ENCODE measurements at regions not wholly inside any gene's neighbourhood (a gene's known extent, or its start where the extent isn't known, plus 50 kb on each side); places are given as distances from the start of the nearest gene placed in this dataset.

DNA sequence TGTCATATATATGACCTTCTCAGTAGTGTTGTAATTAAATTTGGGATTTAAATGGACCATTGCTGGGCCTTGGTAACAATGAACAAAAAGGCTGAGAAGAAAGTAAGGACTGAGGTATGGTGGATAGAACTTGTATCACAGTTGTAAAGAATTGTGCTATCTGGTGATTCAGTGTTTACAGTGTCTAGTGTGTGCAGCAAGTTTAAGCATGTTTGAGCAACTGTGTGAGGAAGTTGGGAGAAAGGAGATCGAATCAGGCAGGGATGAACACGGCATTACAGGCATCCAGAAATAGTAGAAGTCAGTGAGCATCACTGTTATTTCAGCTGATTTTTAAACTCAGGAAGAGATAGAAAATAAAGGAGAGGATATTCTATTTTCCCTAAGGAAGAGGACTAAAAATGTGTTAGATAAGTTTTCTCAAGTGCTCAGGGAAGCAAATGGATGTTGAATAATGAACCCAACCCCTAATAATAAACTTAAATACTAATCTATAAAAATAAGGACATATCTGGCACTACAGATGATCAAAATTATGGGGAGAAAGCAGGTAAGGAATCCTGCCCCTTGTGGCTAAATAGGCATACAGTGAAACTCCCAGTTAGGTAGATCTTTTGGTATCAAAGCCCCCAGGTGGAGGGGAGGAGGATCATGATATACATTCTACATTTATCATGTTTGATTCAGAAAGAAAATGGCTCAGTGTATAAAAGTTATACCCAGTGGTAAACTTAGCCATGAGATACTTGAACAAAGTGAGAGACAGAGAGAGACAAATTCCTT, 361.0 kb upstream of the ANO3 start:
- DNase-seq (ENCODE audit: low read depth), result no peak

DNA sequence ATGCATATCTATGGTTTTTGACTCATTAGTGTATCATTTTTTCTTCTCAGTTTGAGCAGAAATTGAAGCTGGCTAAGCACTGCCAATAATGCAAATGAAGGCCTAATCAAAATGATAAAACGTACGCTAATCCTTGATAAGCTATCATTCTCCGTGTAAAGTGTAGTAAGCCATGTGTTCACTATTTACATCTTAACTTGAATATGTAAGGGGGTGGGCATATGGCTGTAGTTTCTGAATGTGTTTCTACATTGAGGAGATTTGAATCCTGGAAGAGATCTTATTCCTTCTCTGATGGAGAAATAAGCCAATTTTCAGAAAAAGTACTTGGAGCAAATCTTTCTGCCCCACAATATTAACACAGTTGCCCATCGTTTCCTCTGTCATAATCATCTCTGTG, 351.8 kb upstream of the ANO3 start:
- DNase-seq (ENCODE audit: low read depth), result no peak

DNA sequence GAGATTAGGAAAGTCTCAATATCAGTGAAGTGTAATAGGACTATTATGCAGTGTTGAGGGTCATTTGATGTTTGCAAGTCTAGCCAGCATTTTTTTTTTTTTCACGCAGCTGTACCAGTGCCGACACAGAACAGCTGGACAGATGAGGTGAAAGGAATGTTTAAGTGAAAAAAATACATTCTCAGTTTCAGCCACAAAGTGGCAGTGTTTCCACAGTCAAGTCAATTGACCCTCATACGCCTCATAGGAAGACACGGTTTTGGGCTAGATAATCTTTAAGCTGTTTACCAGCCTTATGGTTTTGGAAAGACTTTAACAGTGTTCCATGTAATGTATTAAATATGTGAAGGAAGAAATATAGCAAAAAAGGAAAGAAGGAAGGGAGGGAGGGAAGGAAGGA, 349.9 kb upstream of the ANO3 start:
- no peak for DNase-seq (ENCODE audit: low read depth)

- no peak for DNase-seq (ENCODE audit: low read depth)
Observed at GRCh38 chr11:25983280-25983679, 348.6 kb upstream of the ANO3 start.

DNA sequence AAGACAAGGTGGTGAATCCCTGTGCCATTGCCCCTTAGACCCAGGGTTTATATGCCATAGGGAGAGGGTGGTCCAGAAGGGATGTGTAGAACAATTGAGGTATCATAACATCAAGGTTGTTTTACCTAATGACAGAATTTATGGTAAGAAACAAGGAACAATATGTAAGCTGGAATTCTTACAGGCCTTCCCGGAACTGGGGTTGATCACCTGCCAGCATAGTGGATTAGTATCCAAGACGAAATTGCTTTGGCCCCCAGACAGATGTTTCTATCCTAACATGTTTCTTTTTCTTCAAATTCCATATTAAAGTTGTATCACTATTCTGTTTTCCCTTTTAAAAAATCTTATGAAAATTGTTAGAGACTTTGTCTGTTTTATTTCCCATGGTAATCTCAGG, 343.8 kb upstream of the ANO3 start:
- DNase-seq (ENCODE audit: low read depth), result no peak

DNA sequence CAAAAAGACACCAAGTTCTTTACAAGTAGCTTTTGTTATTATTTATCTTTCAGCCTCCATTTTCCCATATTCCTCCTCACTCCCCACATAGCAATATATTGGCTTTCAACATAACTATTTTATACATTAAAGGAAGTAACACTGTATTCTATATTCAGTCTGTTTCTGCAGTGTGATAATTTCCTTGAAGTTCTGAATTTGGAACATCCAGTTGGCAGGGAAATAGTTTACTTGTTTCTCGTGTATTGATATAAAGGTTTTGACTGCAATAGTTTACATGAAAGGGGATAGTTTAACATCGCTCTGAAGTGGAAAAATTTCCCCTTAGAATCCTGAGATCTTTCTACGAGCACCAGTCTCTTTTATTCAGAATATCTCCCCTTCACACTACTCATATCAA, 341.5 kb upstream of the ANO3 start:
- DNase-seq (ENCODE audit: low read depth), result no peak

- DNase-seq (ENCODE audit: low read depth), result no peak
Observed at GRCh38 chr11:25991476-25991875, 340.5 kb upstream of the ANO3 start.

- no peak for DNase-seq (ENCODE audit: low read depth)
Observed at GRCh38 chr11:25992294-25992693, 339.6 kb upstream of the ANO3 start.

DNA sequence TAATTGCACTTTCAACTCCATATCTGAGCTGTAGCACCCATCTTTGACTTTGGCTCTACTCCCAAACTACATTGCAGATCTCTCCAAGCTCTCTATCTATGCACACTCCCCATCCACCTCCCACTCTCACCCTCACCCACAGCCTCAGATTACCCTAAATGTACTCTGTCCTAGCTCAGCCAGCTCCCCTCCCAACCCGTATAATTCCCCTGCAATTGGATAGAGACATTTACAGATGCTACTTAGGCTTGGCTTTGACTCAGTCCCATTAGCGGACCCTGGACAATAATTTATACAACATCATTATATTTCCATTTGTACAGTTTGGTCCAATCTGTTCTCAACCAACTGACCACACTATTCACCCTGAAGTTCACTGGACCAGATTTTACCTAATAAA, 338.9 kb upstream of the ANO3 start:
- DNase-seq (ENCODE audit: low read depth), result no peak

DNA sequence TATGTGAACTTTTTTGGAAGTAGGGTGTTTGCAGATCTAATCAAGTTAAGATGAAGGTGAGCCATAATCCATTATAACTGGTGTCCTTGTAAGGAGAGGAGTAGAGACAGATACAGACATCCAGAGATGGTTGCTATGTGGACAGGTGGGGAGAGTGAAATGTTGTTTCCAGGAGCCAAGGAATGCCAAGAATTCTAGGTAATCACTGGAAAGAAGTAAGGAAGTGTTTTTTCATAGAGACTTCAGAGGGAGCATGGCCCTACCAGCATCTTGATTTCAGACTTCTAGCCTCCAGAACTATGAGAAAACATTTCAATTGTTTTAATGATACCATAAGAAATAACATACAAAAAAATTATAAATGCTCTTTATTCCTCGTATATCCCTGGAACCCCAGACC, 320.5 kb upstream of the ANO3 start:
- DNase-seq (ENCODE audit: low read depth), result no peak

DNA sequence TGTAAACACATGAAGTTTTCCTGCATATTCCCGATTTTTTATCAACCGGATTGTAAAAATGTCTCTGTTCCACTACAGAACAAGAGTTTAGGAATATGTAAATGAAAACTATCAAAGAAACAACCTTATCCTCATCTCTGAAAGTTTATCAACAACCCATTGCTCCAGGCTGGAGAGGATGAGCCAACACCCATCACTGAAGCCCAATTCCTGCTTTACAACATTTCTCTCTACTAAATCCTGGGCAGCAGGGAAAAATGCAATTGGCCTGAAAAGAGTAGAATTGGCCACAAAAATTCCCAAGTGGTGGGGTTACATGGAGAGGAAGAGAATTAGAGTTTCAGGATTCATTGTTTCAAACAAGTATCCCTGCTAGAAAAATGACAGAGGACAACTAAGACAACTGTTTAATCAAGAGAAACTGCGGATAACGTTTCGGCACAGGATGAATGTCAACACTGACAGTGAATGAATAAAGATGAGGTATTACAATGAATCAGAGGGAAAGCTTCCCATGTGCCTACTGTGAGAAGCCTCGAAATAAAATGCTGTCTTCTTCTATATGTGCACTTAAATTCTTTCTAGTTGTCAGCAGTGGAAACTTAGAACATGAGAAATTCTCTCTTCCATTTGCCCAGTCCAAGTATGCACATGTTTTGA, 317.3 kb upstream of the ANO3 start:
- DNase-seq (ENCODE audit: low read depth), result no peak

GRCh38 chr11:26017322-26017860, 314.5 kb upstream of the ANO3 start:
- DNase-seq (ENCODE audit: low read depth), result no peak

- no peak for DNase-seq (ENCODE audit: low read depth)
Observed at GRCh38 chr11:26017903-26018302, 314.0 kb upstream of the ANO3 start.

DNA sequence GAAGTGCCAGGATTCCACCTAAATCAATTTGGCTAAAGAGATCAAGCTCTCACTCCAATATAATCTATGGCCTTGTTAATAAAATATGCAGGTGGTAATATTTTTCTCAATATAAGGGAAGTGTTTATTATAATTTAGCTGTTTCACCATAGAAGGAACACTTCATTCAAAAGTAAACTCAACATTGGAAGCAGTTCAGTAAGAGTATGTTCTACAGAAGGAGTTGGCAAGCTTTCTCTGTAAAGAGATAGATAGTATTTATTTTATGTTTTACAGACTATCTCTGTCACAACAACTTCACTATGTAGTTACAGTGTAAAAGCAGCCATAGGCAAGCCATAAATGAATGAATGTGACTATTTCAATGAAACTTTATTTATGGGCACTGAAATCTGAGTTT, 313.6 kb upstream of the ANO3 start:
- no peak for DNase-seq (ENCODE audit: low read depth)

DNA sequence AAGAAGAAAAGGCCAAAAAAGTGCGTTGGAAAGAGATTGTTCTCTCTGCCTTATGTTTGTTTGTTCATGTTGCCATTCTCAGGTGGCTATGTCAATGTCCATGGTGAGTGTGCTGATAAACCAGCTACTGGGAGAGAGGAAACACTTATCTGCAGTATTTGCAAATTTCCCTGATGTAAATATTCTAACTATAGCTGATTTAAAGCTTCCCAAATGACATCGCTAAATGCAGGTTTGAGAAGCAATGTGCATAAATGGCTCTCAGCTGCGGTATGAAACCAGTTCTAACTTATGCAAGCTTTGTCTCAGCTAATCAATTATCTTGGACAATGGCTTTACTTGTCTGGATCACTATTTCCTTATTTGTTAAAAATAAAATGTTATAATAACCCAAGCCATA, 312.5 kb upstream of the ANO3 start:
- no peak for DNase-seq (ENCODE audit: low read depth)

- DNase-seq (ENCODE audit: low read depth), result no peak
Observed at GRCh38 chr11:26021017-26021416, 310.9 kb upstream of the ANO3 start.

DNA sequence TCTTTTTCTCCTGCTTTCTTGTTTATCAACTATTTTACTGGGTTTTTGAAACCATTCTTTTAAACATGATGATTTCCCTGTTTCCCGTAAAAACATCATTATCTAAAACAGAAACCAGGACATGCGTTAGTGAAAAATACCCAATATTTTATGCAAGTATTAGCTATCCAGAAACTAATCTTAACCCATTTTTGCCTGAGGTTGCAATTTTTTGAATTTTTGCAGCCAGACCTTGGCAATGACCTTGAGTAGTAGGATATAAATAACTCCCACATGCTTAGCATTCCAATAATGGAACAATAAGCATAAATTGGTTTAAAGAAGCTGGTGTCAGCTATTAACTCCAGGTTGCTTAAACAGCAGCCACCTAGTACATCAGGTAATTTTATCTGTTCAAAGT, 308.9 kb upstream of the ANO3 start:
- no peak for DNase-seq (ENCODE audit: low read depth)

GRCh38 chr11:26025676-26026075, 306.3 kb upstream of the ANO3 start:
- no peak for DNase-seq (ENCODE audit: low read depth)

DNA sequence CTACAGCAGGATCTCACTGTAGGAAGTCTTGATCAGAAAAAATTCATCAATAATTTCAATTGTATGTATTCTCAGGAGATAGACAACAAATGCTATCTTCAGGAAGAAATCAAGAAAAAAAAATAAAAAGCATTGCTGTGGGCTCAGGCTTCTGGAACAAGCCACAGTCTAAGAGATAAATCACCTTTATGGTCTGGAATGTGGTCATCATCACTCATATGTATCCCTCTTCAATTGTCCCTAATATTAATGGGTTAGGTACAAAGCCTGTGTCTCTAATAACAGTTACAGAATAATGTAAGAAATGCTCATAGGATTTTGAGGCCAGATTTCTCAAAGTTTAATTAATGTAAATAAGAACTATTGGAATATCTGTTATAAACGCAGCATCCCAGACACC, 305.9 kb upstream of the ANO3 start:
- DNase-seq (ENCODE audit: low read depth), result no peak

GRCh38 chr11:26027887-26028286, 304.0 kb upstream of the ANO3 start:
- DNase-seq (ENCODE audit: low read depth), result no peak

DNA sequence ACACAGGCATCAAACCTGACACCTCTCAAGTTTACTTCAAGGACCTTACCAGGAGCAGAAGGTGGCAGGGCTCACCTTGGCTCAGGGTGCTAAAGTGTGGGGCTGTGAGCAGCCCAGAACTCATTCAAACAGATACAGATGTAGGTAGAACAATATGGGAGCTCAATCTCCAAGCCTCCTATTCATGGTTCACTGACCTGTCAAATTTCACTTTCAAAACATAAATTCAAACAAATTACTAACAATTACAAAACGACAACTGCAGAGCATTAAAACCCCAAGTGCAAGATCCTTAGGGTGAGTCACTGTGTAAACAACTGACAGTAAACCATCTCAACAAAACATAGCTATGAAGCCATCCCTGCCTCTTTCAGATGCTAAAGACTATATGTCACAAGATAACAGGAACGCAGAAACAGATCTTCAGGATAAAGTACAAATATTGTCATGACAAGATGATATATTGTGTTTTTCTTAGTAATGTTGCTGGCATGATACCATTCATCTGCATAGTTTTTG, 303.5 kb upstream of the ANO3 start:
- DNase-seq (ENCODE audit: low read depth), result no peak

GRCh38 chr11:26030399-26030798, 301.5 kb upstream of the ANO3 start:
- no peak for DNase-seq (ENCODE audit: low read depth)

GRCh38 chr11:26032241-26032640, 299.7 kb upstream of the ANO3 start:
- no peak for DNase-seq (ENCODE audit: low read depth)

- no peak for DNase-seq (ENCODE audit: low read depth)
Observed at GRCh38 chr11:26035696-26036095, 296.2 kb upstream of the ANO3 start.
